22Rv1 (cell line): ENCODE measurements at regions not wholly inside any gene's neighbourhood (a gene's known extent, or its start where the extent isn't known, plus 50 kb on each side); places are given as distances from the start of the nearest gene placed in this dataset.
"Not testable (repeated sequence)": the region's sequence is repeated elsewhere in the genome, so short reads cannot be mapped to it uniquely, and the experiment has no call there.

ENCODE experiments used
- H3K27ac ChIP-seq: fragments of 450-650 bp; 2 replicates; pipeline ENCODE4 v1.5.1; 2017
- CTCF ChIP-seq: fragments of 450-650 bp; IDR thresholded peaks from 2 replicates; pipeline ENCODE4 v1.5.1; 2017; ENCODE audit warnings: mild to moderate bottlenecking
- ZFX ChIP-seq: fragments of 450-650 bp; IDR thresholded peaks from 2 replicates; pipeline ENCODE4 v1.6.1; 2017; ENCODE audit warnings: antibody characterized with exemption, borderline replicate concordance

- H3K27ac ChIP-seq: no peak overlapping the region
- TF ChIP-seq CTCF (no peak), ZFX (no peak)
Observed at GRCh38 chr12:84183576-84183975, 729.0 kb downstream of the SLC6A15 start.

- no peak for TF ChIP-seq ZFX
- no peak for TF ChIP-seq CTCF
Observed at GRCh38 chr12:84174115-84174514, 738.5 kb downstream of the SLC6A15 start.

GRCh38 chr12:84172823-84173424 is 739.7 kb downstream of the SLC6A15 start:
- H3K27ac ChIP-seq: no peak overlapping the region
- no peak for TF ChIP-seq CTCF
- no peak for TF ChIP-seq ZFX

More at GRCh38 chr12:84174115-84174514, 738.5 kb downstream of the SLC6A15 start:
- no peak overlapping the region for H3K27ac ChIP-seq

- no peak overlapping the region for H3K27ac ChIP-seq
- TF ChIP-seq ZFX (no peak), CTCF (no peak)
Observed at GRCh38 chr12:84166812-84167211, 745.8 kb downstream of the SLC6A15 start.

GRCh38 chr12:84165998-84166571 is 746.5 kb downstream of the SLC6A15 start:
- 0 out of 2 replicates have a peak overlapping the region, but pooled peaks have one; percentile 0 for H3K27ac ChIP-seq
- TF ChIP-seq CTCF: no peak
- TF ChIP-seq ZFX: no peak

GRCh38 chr12:84161296-84161695 is 751.3 kb downstream of the SLC6A15 start:
- H3K27ac ChIP-seq: no peak overlapping the region
- TF ChIP-seq ZFX: no peak

GRCh38 chr12:84159260-84159659 is 753.3 kb downstream of the SLC6A15 start:
- TF ChIP-seq CTCF: no peak
- no peak for TF ChIP-seq ZFX

GRCh38 chr12:84157170-84157569 is 755.4 kb downstream of the SLC6A15 start:
- TF ChIP-seq CTCF: no peak
- no peak overlapping the region for H3K27ac ChIP-seq

More at GRCh38 chr12:84159260-84159659, 753.3 kb downstream of the SLC6A15 start:
- no peak overlapping the region for H3K27ac ChIP-seq

GRCh38 chr12:84154991-84155930 is 757.3 kb downstream of the SLC6A15 start:
- H3K27ac ChIP-seq: not testable (repeated sequence)

- H3K27ac ChIP-seq: not testable (repeated sequence)
Observed at GRCh38 chr12:84154439-84154990, 758.1 kb downstream of the SLC6A15 start.
